ENCODE measurements at regions not wholly inside any gene's neighbourhood (a gene's known extent, or its start where the extent isn't known, plus 50 kb on each side); places are given as distances from the start of the nearest gene placed in this dataset.

GRCh38 chr3:59605944-59606534, 556.2 kb upstream of the CFAP20DC start:
- DNase-seq, result no peak
- no peak overlapping the region for H3K27ac ChIP-seq
- no peaks in the 10 kb centered on the region for H3K27me3 ChIP-seq
- no peak overlapping the region for H3K4me3 ChIP-seq
- no peaks in the 10 kb centered on the region for H3K9me3 ChIP-seq
- no peak for ATAC-seq
- intact Hi-C loops (cut with DNase I), result no loop called here
- no peaks in the 10 kb centered on the region for H3K36me3 ChIP-seq
- no peak for TF ChIP-seq CTCF (IDR thresholded peaks at IDR 0.05)
- no peaks in the 10 kb centered on the region for H3K4me1 ChIP-seq

GRCh38 chr3:59605318-59605717, 555.5 kb upstream of the CFAP20DC start:
- no peaks in the 10 kb centered on the region for H3K36me3 ChIP-seq
- H3K4me3 ChIP-seq, result no peak overlapping the region
- ATAC-seq, result no peak
- H3K9me3 ChIP-seq, result no peaks in the 10 kb centered on the region
- no peaks in the 10 kb centered on the region for H3K27me3 ChIP-seq
- no peak overlapping the region for H3K27ac ChIP-seq
- TF ChIP-seq CTCF (IDR thresholded peaks at IDR 0.05), result no peak
- no peaks in the 10 kb centered on the region for H3K4me1 ChIP-seq
- DNase-seq, result no peak
- intact Hi-C loops (cut with DNase I), result no loop called here

- intact Hi-C loops (cut with DNase I), result no loop called here
- DNase-seq, result no peak
- no peaks in the 10 kb centered on the region for H3K9me3 ChIP-seq
- no peaks in the 10 kb centered on the region for H3K4me1 ChIP-seq
- H3K27me3 ChIP-seq, result no peaks in the 10 kb centered on the region
- no peak overlapping the region for H3K4me3 ChIP-seq
- H3K36me3 ChIP-seq, result no peaks in the 10 kb centered on the region
- H3K27ac ChIP-seq, result no peak overlapping the region
- no peak for ATAC-seq
- no peak for TF ChIP-seq CTCF (IDR thresholded peaks at IDR 0.05)
Observed at GRCh38 chr3:59601486-59601885, 551.7 kb upstream of the CFAP20DC start.

- intact Hi-C loops (cut with DNase I), result no loop called here
- Histone ChIP-seq H3K9me3 (no peaks in the 10 kb centered on the region), H3K27ac (no peak overlapping the region), H3K4me1 (no peaks in the 10 kb centered on the region), H3K27me3 (no peaks in the 10 kb centered on the region), H3K36me3 (no peaks in the 10 kb centered on the region), H3K4me3 (no peak overlapping the region)
- ATAC-seq (no peak), DNase-seq (no peak)
- TF ChIP-seq CTCF (IDR thresholded peaks at IDR 0.05), result no peak
Observed at GRCh38 chr3:59600631-59601030, 550.8 kb upstream of the CFAP20DC start.

GRCh38 chr3:59596741-59597140, 546.9 kb upstream of the CFAP20DC start:
- H3K27ac ChIP-seq, result no peak overlapping the region
- H3K4me3 ChIP-seq, result no peak overlapping the region
- DNase-seq (no peak), ATAC-seq (no peak)
- intact Hi-C loops (cut with DNase I), result no loop called here
- no peaks in the 10 kb centered on the region for H3K36me3 ChIP-seq
- no peaks in the 10 kb centered on the region for H3K4me1 ChIP-seq
- no peaks in the 10 kb centered on the region for H3K27me3 ChIP-seq
- H3K9me3 ChIP-seq, result no peaks in the 10 kb centered on the region
- no peak for TF ChIP-seq CTCF (IDR thresholded peaks at IDR 0.05)
